Prostate gland (tissue), 2 donors: ENCODE measurements at regions not wholly inside any gene's neighbourhood (a gene's known extent, or its start where the extent isn't known, plus 50 kb on each side); places are given as distances from the start of the nearest gene placed in this dataset.

Experiments used
- DNase-seq: peaks from one replicate; pipeline ENCODE4 v3.0.0-alpha.2; 2019; ENCODE audit warnings: low spot score
- H3K27ac ChIP-seq, 2 donors: fragments of 200-600 bp; sonication (generic); 2 replicates each; pipeline ENCODE4 v1.5.1; 2017 to 2019
- H3K27me3 ChIP-seq: fragments of 200-600 bp; sonication (generic); replicated peaks from 2 replicates; pipeline ENCODE4 v1.5.1; 2019; ENCODE audit not compliant: insufficient read depth
- H3K36me3 ChIP-seq, 2 donors: fragments of 200-600 bp; sonication (generic); 1 replicate in 1 of 2; 2 replicates in 1 of 2; pipeline versions ENCODE4 v1.5.1 to v1.8.1; 2017 to 2019
- H3K4me1 ChIP-seq: fragments of 200-600 bp; sonication (generic); replicated peaks from 2 replicates; pipeline ENCODE4 v1.5.1; 2019
- H3K4me3 ChIP-seq, 2 donors: fragments of 200-600 bp; sonication (generic); 2 replicates each; pipeline ENCODE4 v1.5.1; 2017 to 2019
- H3K9me3 ChIP-seq: fragments of 200-600 bp; sonication (generic); 2 replicates; pipeline ENCODE4 v1.5.1; 2017
- POLR2A ChIP-seq: fragments of 450-650 bp; IDR thresholded peaks from one replicate; pipeline ENCODE4 v1.6.1; 2016; ENCODE audit warnings: antibody characterized with exemption, mild to moderate bottlenecking
- POLR2AphosphoS5 ChIP-seq: sonication (generic); formaldehyde crosslinking; IDR thresholded peaks from one replicate; pipeline ENCODE4 v1.6.1; 2017; ENCODE audit warnings: antibody characterized with exemption
- WGBS: methylation state at CpG from one replicate; pipeline ENCODE4 v1.1.5; 2018; 5-methylcytosine and 5-hydroxymethylcytosine counted together
- intact Hi-C: fragments of 100-400 bp; cut with DNase I; formaldehyde crosslinking; loops from one replicate; pipeline ENCODE4 v1.14.2; 2022
- TF ChIP-seq, protein P1 (sequence below), 4 experiments: fragments of 200-600 bp in 2 of 4; fragments of 450-650 bp in 2 of 4; sonication (generic) in 2 of 4; IDR thresholded peaks; 1 replicate in 3 of 4; 2 replicates in 1 of 4; pipeline ENCODE4 v1.5.1; 2016 to 2019; ENCODE audit warnings: antibody characterized with exemption in 4 of 4, mild to moderate bottlenecking in 2 of 4, moderate library complexity in 2 of 4

DNA sequence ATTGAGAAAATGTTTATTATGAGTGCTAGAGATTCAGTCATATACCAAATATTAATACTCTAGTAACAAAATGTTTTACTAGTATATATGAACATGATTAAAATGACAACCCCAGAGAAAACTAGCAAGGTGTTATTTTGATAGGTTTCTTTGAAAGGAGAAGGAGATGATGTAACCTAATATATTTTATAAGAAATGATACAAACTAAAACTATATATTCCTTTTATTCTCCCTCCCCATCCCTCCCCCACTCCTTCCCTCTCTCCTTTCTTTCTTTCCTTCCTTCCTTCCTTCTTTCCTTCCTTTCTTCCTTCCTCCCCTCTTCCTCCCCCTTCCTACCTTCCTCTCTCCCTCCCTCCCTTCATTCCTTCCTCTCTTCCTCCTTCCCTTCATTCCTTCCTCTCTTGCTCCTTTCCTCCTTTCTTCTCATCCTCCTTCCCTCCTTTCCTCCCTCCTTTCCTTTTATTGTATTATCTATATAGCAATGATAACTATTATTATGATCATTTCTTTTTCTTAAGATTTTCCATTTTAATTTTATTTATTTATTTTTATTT, 215.3 kb upstream of the MEF2C start:
- no peaks in the 10 kb centered on the region for H3K27me3 ChIP-seq
- H3K4me1 ChIP-seq, result no peaks in the 10 kb centered on the region
- H3K4me3 ChIP-seq, result no peak overlapping the region
- intact Hi-C loops, result no loop called here
- H3K9me3 ChIP-seq, result no peaks in the 10 kb centered on the region
- H3K36me3 ChIP-seq, result no peaks in the 10 kb centered on the region
- no peak overlapping the region for H3K27ac ChIP-seq
- no peak for DNase-seq
- TF ChIP-seq POLR2A (no peak), POLR2AphosphoS5 (no peak)
- TF ChIP-seq, protein P1, sequence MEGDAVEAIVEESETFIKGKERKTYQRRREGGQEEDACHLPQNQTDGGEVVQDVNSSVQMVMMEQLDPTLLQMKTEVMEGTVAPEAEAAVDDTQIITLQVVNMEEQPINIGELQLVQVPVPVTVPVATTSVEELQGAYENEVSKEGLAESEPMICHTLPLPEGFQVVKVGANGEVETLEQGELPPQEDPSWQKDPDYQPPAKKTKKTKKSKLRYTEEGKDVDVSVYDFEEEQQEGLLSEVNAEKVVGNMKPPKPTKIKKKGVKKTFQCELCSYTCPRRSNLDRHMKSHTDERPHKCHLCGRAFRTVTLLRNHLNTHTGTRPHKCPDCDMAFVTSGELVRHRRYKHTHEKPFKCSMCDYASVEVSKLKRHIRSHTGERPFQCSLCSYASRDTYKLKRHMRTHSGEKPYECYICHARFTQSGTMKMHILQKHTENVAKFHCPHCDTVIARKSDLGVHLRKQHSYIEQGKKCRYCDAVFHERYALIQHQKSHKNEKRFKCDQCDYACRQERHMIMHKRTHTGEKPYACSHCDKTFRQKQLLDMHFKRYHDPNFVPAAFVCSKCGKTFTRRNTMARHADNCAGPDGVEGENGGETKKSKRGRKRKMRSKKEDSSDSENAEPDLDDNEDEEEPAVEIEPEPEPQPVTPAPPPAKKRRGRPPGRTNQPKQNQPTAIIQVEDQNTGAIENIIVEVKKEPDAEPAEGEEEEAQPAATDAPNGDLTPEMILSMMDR (IDR thresholded peaks at IDR 0.05), result no peak

DNA sequence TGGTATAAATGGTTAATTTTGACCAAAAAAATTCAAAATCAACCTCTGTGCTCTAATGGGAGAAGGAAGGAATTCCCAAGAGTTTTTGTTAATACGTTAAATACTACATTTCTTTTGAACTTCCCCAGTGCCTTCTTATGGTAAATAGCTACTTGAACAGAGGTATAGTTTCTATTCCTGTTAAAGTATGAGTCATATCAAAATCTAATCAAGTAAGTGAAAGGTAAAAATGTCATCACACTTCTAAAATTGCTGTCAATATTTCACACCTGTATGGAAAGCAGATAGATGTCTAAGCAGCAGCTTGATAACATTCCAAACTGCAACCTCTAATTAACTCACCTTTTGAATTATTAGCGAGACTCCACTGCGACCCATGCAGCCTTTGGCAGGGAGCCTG, 214.1 kb upstream of the MEF2C start:
- no peaks in the 10 kb centered on the region for H3K27me3 ChIP-seq
- H3K27ac ChIP-seq, result no peak overlapping the region
- no peak for DNase-seq
- H3K9me3 ChIP-seq, result no peaks in the 10 kb centered on the region
- TF ChIP-seq, protein P1 (IDR thresholded peaks at IDR 0.05), result no peak
- TF ChIP-seq POLR2A (no peak), POLR2AphosphoS5 (no peak)
- H3K36me3 ChIP-seq, result no peaks in the 10 kb centered on the region
- intact Hi-C loops, result no loop called here
- H3K4me1 ChIP-seq, result no peaks in the 10 kb centered on the region
- H3K4me3 ChIP-seq, result no peak overlapping the region
- WGBS, result 67% methylated on average over 3 of the region's 3 CpGs

DNA sequence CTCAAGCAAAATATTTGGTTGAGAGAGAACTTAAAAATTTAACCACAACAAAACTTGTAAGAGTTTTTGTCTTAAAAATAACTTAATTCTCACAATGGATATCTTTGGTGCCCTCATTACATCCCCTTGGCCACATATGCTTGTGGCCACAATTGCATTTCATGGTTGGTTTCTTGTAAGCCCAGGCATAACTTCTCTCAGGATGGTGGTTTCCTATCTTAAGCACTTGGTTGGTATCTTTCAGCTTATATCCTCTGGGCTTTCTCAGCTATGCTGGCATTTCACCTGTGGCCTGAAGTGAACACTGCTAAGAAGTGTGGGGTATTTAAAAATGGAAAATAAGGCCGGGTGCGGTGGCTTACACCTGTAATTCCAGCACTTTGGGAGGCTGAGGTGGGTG, 212.4 kb upstream of the MEF2C start:
- no peaks in the 10 kb centered on the region for H3K4me1 ChIP-seq
- no peaks in the 10 kb centered on the region for H3K9me3 ChIP-seq
- no peaks in the 10 kb centered on the region for H3K36me3 ChIP-seq
- DNase-seq, result no peak
- TF ChIP-seq POLR2A (no peak), POLR2AphosphoS5 (no peak)
- TF ChIP-seq, protein P1 (IDR thresholded peaks at IDR 0.05), result no peak
- H3K4me3 ChIP-seq, result no peak overlapping the region
- WGBS, result 94% methylated on average over 2 of the region's 2 CpGs
- H3K27me3 ChIP-seq, result no peaks in the 10 kb centered on the region
- H3K27ac ChIP-seq, result no peak overlapping the region
- intact Hi-C loops, result no loop called here

DNA sequence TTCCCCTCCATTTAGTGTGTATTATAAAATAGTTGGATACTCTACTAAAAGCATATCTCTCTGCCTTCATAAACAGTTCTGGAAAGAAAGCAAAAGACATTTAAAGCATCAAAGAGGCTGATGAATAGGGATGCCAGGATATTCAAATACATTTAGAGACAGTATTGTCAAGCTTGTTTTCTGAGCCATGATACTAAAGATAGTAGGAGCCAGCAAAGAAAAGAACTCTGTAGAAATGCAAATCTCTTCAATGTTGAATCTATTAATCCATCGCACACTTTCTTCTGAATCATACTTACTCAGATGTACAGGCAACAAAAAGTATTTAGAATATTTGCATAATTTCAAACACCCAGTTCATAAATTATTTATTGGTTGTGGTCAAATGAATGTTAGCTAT, 207.1 kb upstream of the MEF2C start:
- no peak for TF ChIP-seq POLR2A
- TF ChIP-seq, protein P1 (IDR thresholded peaks at IDR 0.05), result no peak
- TF ChIP-seq POLR2AphosphoS5, result no peak
- H3K9me3 ChIP-seq, result no peaks in the 10 kb centered on the region
- no peaks in the 10 kb centered on the region for H3K27me3 ChIP-seq
- H3K4me1 ChIP-seq, result no peaks in the 10 kb centered on the region
- 90% methylated on average over 1 of the region's 1 CpG for WGBS
- no peak overlapping the region for H3K27ac ChIP-seq
- DNase-seq, result no peak
- intact Hi-C loops, result no loop called here
- no peak overlapping the region for H3K4me3 ChIP-seq
- H3K36me3 ChIP-seq, result no peaks in the 10 kb centered on the region

DNA sequence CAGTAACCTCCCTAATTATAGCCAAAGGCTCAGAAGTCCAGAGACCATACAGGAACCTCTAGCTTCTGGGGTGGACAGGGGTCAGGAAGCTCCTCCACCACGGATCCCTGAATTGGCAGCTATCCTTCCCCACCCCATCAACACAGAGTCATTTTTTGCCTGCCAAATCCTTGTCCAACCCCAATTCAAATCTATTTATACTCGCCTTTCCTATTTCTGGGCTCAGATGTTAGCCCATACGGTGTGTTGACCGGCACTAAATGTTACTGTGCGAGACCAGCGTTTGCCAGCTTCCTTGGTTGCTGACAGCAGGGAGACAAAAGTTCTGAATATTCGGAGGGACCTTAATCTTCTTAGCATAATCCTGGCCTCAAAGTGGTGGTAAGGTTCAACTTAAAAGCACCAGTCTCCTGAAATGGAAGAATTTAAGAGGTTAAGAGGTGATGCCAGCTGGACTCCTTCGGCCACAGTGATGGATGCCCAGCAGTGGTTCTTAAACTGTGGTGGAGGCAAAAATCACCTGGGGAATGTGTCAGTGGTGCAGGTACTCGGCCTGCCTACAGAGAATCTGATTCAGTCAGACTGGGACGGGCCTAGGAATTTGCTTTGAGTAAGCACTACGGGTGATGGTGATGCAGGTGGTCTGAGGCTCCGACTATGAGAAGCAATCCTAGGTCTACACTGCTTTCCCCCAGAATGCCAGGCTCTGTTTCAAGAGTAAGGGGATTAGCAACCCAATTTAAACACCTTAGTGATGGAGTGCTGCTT, 204.8 kb upstream of the MEF2C start:
- no peaks in the 10 kb centered on the region for H3K27me3 ChIP-seq
- no peak for DNase-seq
- 82% methylated on average over 12 of the region's 12 CpGs for WGBS
- intact Hi-C loops, result no loop called here
- TF ChIP-seq POLR2AphosphoS5 (no peak), POLR2A (no peak)
- TF ChIP-seq, protein P1 (IDR thresholded peaks at IDR 0.05), result no peak
- H3K4me1 ChIP-seq, result no peaks in the 10 kb centered on the region
- H3K36me3 ChIP-seq, result no peaks in the 10 kb centered on the region
- H3K4me3 ChIP-seq, result no peak overlapping the region
- H3K27ac ChIP-seq, result no peak overlapping the region
- H3K9me3 ChIP-seq, result no peaks in the 10 kb centered on the region
